ENCODE measurements at regions not wholly inside any gene's neighbourhood (a gene's known extent, or its start where the extent isn't known, plus 50 kb on each side); places are given as distances from the start of the nearest gene placed in this dataset.

- H4K20me1 ChIP-seq (ENCODE audit: control insufficient read depth, insufficient read depth, low read length, poor library complexity, severe bottlenecking) = no peaks in the 10 kb centered on the region
- WGBS (ENCODE audit: insufficient coverage) = 83% methylated on average over 1 of the region's 2 CpGs
- POLR2A ChIA-PET = no interaction called here
Observed at GRCh38 chr12:23352670-23353069, 596.8 kb downstream of the SOX5 start.

DNA sequence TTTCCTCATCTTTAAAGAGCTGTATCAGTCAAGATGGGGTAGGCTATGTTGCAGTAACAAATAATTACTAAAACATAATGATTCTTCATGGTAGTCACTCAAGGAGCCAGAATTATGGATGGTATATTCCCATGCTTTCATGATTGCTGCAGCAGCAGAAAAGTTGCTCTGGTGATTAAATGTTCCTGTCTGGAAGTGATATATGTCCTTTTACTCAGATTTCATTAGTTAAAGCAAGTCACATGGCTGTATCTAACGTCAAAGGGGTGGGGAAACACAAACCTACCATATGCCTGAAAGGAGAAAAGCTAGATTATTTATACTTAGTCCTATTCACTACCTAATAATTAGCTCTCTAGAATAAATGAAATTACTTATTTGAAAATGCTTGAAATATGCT is 594.7 kb downstream of the SOX5 start:
- H3K27me3 Mint-ChIP-seq = no peaks in the 10 kb centered on the region
- DNase-seq (no peak), ATAC-seq (ENCODE audit: low read depth) (no peak)
- ChIA-PET CTCF (no interaction called here), POLR2A (no interaction called here)
- H3K4me1 Mint-ChIP-seq = no peaks in the 10 kb centered on the region
- H3K9me3 Mint-ChIP-seq (ENCODE audit: insufficient read depth) = no peaks in the 10 kb centered on the region
- H2AFZ ChIP-seq (ENCODE audit: insufficient read depth, low read depth, low read length, poor library complexity, severe bottlenecking) = no peak overlapping the region
- no peak overlapping the region for H3K4me2 ChIP-seq (replicated peaks; ENCODE audit: low read depth, low read length, poor library complexity, severe bottlenecking)
- no peak overlapping the region for H3K27ac ChIP-seq (ENCODE audit: low read length in 2 of 2)
- H3K9me3 ChIP-seq (ENCODE audit: control extremely low read depth in 1 of 3, control insufficient read depth in 2 of 3, insufficient read depth in 1 of 3, low read length in 2 of 3) = no peaks in the 10 kb centered on the region
- H3K4me3 Mint-ChIP-seq = no peak overlapping the region
- H3K27me3 ChIP-seq (replicated peaks in 1 of 4; ENCODE audit: control extremely low read depth in 1 of 4, control insufficient read depth in 3 of 4, insufficient read depth in 4 of 4, low read length in 3 of 4) = no peaks in the 10 kb centered on the region
- no peak overlapping the region for H3K9ac ChIP-seq (ENCODE audit: low read length)
- intact Hi-C loops (cut with micrococcal nuclease) = no loop called here
- H3K79me2 ChIP-seq (ENCODE audit: control insufficient read depth, insufficient read depth, low read length) = no peaks in the 10 kb centered on the region
- H3K4me1 ChIP-seq (ENCODE audit: control insufficient read depth in 2 of 2, insufficient read depth in 2 of 2, low read length in 2 of 2) = no peaks in the 10 kb centered on the region
- WGBS (ENCODE audit: insufficient coverage) = no CpG with 5 or more reads among the region's 1 CpG
- no peak overlapping the region for H3K27ac Mint-ChIP-seq
- TF ChIP-seq EZH2 (IDR thresholded peaks at IDR 0.05; ENCODE audit: borderline replicate concordance, insufficient read depth, low read depth, low read length, poor library complexity, severe bottlenecking) (no peak), CTCF (IDR thresholded peaks at IDR 0.05) (no peak)
- H3K36me3 ChIP-seq (replicated peaks in 1 of 2; ENCODE audit: control extremely low read depth in 1 of 2, control insufficient read depth in 1 of 2, extremely low read depth in 1 of 2, insufficient read depth in 2 of 2, low read length in 1 of 2) = no peaks in the 10 kb centered on the region
- no peaks in the 10 kb centered on the region for H4K20me1 ChIP-seq (ENCODE audit: control insufficient read depth, insufficient read depth, low read length, poor library complexity, severe bottlenecking)
- no peak overlapping the region for H3K4me3 ChIP-seq (ENCODE audit: control extremely low read depth in 1 of 5, extremely low read depth in 1 of 5, insufficient read depth in 1 of 5, low read depth in 2 of 5, low read length in 4 of 5)

More at GRCh38 chr12:23352670-23353069, 596.8 kb downstream of the SOX5 start:
- ATAC-seq (ENCODE audit: low read depth) = no peak
- Mint-ChIP-seq H3K27ac (no peak overlapping the region), H3K4me1 (no peaks in the 10 kb centered on the region), H3K27me3 (no peaks in the 10 kb centered on the region), H3K9me3 (ENCODE audit: insufficient read depth) (no peaks in the 10 kb centered on the region), H3K4me3 (no peak overlapping the region)
- CTCF ChIA-PET = interaction anchor here (1.2 kb wide), 1 partner anchor 47 kb away, joined by 3 read pairs; no protein-coding TSS in a partner anchor
- H3K27ac ChIP-seq (ENCODE audit: low read length in 2 of 2) = no peak overlapping the region
- no peak overlapping the region for H3K9ac ChIP-seq (ENCODE audit: low read length)
- no peak overlapping the region for H3K4me3 ChIP-seq (ENCODE audit: control extremely low read depth in 1 of 5, extremely low read depth in 1 of 5, insufficient read depth in 1 of 5, low read depth in 2 of 5, low read length in 4 of 5)
- no peaks in the 10 kb centered on the region for H3K36me3 ChIP-seq (replicated peaks in 1 of 2; ENCODE audit: control extremely low read depth in 1 of 2, control insufficient read depth in 1 of 2, extremely low read depth in 1 of 2, insufficient read depth in 2 of 2, low read length in 1 of 2)
- no peak for DNase-seq
- H3K9me3 ChIP-seq (ENCODE audit: control extremely low read depth in 1 of 3, control insufficient read depth in 2 of 3, insufficient read depth in 1 of 3, low read length in 2 of 3) = no peaks in the 10 kb centered on the region
- no peaks in the 10 kb centered on the region for H3K4me1 ChIP-seq (ENCODE audit: control insufficient read depth in 2 of 2, insufficient read depth in 2 of 2, low read length in 2 of 2)
- H3K27me3 ChIP-seq (replicated peaks in 1 of 4; ENCODE audit: control extremely low read depth in 1 of 4, control insufficient read depth in 3 of 4, insufficient read depth in 4 of 4, low read length in 3 of 4) = no peaks in the 10 kb centered on the region
- no peaks in the 10 kb centered on the region for H3K79me2 ChIP-seq (ENCODE audit: control insufficient read depth, insufficient read depth, low read length)
- intact Hi-C loops (cut with micrococcal nuclease) = no loop called here
- no peak for TF ChIP-seq CTCF (IDR thresholded peaks at IDR 0.05)
- TF ChIP-seq EZH2 (IDR thresholded peaks at IDR 0.05; ENCODE audit: borderline replicate concordance, insufficient read depth, low read depth, low read length, poor library complexity, severe bottlenecking) = no peak
- H2AFZ ChIP-seq (ENCODE audit: insufficient read depth, low read depth, low read length, poor library complexity, severe bottlenecking) = no peak overlapping the region
- H3K4me2 ChIP-seq (replicated peaks; ENCODE audit: low read depth, low read length, poor library complexity, severe bottlenecking) = no peak overlapping the region

Data from B cell (primary cell).